ENCODE measurements at regions not wholly inside any gene's neighbourhood (a gene's known extent, or its start where the extent isn't known, plus 50 kb on each side); places are given as distances from the start of the nearest gene placed in this dataset.
"Not testable (repeated sequence)": the region's sequence is repeated elsewhere in the genome, so short reads cannot be mapped to it uniquely, and the experiment has no call there.

DNA sequence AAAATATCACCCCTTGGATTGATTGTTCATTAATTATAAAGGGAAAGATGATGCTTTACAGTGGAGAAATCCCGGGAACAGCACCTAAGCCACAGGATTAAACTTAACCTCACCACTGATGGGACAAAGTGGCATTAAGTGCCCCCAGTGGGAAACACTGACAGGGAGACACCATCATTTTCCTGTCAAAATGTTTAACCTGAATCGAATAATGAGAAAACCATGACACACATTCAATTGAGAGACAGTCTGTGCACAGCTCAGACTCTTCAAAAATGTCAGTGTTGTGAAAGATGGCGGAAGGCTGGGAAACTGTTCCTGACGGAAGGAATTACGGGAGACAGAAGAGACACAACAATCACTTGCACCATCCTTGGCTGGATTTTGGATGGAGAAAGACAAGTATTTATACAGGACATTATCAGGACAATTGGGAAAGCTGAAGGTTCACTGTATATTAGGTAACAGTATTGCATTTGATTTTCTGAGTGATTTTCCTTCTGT, 111.8 kb upstream of the ASB18 start:
- DNase-seq (ENCODE audit: low spot score) = no peak

DNA sequence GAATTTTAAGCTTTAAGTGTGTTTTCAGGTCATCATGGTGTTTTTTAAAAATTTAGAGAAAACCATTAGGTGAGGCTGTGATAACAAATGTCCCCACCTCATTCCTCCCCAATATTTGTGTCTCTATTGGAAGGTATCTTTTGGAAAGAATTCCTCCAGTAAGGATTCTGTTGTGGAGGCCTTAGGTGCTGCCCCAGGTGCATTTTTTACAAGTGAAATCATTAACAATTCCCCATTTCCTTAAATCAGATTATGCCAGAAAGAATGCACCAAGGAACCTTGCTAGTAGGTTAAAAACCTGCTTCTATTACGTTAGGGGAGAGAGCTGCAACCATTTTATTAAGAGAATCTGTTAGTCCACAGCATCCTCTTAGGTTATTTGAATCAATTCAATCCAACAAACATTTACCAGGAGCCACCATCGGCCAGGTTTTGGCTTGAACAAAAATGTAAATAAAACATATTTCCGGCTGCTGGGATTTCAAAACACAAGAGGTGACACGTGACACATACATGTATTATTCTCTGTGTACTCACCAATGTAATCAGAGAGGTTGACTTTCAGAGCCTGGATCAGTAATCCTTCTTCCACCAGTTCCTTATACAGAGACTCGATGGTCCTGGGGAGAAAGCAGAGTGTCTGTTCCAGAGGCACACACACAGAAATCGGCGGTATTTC, 112.5 kb upstream of the ASB18 start:
- DNase-seq (ENCODE audit: low spot score) = no peak

DNA sequence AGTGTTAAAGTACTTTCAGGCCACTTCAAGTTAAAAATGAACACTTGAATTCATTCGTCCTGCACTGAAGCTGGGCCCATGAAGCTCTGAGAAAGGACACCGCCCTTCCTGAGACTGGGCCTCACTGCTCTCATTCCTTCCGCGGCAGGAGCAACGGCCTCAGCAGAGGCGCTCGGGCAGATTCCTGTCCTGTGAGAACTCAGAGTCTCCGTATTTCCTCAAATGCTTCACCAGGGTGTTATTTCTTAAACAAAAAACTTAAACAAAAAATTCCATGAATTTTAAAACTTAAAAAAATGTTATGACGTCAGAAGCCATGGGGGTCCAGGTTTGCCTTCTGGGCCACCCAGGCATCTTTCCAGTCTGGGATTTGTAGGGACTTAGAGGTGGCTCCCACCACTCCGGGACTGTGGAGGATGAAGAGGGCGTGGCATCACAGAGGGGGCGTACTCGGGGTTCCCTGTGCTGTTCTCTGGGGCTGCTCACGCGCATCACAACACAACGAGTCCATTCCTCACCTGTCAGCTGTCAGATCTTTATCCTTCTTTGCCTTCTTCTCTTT, 115.9 kb upstream of the ASB18 start:
- no peak for DNase-seq (ENCODE audit: low spot score)

DNA sequence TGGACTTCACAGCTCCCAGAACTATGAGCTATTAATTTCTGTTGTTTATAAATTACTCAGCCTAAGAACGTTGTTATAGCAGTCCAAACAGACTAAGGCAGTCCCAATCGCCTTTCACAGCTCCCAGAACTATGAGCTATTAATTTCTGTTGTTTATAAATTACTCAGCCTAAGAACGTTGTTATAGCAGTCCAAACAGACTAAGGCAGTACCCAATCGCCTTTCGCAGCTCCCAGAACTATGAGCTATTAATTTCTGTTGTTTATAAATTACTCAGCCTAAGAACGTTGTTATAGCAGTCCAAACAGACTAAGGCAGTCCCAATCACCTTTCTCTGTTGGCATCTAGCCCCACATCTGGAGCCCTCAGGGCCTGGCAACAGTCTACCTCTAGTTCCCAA, 117.0 kb upstream of the ASB18 start:
- DNase-seq (ENCODE audit: low spot score) = not testable (repeated sequence)

DNA sequence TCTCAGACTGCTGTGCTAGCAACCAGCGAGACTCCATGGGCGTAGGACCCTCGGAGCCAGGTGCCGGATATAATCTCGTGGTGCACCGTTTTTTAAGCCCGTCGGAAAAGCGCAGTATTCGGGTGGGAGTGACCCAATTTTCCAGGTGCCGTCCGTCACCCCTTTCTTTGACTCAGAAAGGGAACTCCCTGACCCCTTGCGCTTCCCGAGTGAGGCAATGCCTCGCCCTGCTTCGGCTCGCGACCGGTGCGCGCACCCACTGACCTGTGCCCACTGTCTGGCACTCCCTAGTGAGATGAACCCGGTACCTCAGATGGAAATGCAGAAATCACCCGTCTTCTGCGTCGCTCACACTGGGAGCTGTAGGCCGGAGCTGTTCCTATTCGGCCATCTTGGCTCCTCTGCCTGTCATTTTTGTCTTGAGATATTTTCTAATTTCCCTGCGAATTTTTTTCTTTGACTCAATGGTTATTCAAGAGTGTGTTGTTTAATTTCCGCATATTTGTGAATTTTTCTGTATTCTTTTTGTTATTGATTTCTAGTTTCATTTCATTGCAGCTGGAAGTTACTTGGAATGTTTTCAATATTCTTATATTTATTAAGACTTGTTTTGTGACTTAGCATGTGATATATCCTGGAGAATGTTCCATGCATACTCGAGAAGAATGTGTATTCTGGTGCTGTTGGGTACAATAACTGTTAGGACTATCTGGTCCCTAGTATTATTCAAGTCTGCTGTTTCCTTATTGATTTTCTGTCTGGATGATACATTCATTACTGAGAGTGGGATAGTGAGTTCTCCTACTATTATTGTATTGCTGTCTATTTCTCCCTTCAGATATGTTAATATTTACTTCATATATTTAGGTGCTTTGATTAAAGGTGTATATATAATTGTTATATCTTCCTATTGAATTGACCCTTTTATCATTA, 125.3 kb upstream of the ASB18 start:
- DNase-seq (ENCODE audit: low spot score) = not testable (repeated sequence)

DNA sequence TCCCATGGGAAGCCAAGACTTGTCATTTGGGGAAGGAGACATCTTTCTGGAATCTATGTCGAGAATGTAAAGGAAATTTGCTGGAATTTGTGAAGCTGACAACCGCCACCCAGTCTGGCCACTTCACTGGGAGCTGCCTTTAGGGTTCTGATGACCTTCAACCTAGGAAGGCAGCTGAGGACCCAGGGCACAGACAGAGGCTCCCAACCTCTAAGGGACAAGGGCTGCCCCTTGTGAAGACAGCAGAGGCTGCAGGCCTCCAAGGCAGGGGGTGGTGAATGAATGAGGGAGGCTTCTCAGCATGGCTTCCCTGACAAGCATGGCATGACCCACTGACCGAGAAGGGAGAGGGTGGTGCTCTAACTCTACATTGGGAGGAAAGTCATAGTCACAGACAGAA, 128.9 kb upstream of the ASB18 start:
- no peak for DNase-seq (ENCODE audit: low spot score)

DNA sequence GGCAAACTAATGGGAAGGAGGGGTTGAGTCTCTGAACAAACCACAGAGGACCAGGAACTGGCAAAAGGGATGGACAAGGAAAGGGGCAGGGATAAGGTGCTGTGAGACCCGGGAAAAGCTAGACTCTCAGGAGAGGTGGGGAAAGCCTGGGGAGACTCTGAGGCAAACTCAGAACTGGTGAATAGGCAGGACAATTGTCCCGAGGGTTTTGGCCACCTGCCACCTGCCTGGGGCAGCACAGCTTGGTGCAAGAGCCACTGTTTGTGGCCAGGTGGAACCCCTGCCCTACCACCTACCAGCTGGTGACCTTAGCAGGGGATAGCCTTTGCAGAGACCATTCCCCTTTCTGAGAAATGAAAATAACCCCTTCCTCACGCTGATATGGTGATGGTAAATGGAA, 129.4 kb upstream of the ASB18 start:
- DNase-seq (ENCODE audit: low spot score) = no peak

DNA sequence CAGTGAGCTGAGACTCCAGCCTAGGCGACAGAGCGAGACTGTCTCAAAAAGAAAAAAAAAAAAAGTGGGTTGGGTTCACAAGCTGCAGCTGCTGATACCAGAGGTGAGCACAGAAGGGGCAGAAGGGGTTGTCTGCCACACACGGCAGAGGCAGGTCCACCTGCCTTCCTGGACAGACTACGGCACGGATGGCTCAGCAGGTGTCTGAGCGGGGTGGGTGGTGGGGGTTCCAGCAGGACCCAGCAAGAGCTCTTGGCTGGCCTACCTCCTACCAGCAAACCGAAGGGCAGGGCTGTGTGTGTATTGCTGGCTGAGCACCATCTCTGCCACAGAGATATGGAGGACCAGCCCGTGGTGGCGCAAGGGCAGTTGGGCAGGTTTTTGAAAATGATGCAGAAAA, 130.4 kb upstream of the ASB18 start:
- no peak for DNase-seq (ENCODE audit: low spot score)

DNA sequence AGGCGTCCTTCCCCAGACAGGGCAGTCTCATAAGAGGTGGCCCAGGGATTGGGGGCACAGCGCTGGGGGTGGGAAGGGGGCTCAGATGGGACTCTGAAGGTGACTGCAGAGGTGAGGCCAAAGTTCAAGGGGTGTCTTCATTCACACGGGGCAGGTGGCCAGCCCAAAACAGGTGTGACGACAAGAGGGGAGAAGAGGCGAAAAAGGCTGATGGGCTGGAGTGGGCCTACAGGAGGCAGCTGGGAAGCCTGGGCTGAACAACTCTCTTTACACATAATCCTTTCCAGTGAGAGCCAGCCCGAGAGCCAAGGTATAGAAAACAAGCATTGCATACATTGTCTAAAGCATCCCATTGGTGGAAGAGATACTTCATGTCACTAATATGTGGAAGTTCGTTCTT, 130.9 kb upstream of the ASB18 start:
- no peak for DNase-seq (ENCODE audit: low spot score)

DNA sequence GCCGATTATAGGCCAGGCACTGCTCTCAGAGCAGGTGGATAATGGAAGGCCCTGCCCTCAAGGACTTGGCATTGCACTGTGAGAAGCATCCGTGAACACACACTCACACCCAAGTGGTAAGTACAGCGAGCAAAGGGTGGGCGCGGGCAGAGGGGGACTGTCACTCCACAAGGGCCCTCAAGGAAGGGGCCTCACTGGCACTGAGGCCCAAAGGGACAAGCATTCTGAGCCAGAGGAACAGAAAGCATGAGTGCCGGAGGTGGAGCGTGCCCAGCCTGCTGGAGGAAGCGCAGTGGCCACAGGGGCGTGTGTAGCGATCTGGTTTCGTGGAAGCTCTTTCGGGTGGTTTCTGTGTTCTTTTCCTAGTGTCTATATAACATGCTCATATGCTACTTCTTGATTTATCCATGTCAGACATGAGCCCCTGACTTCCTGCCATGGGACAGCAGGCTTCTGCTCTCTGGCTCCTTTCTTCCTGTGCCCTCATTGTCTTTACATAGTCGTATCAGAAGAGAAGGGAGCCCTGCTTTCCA, 132.7 kb upstream of the ASB18 start:
- DNase-seq (ENCODE audit: low spot score) = no peak

DNA sequence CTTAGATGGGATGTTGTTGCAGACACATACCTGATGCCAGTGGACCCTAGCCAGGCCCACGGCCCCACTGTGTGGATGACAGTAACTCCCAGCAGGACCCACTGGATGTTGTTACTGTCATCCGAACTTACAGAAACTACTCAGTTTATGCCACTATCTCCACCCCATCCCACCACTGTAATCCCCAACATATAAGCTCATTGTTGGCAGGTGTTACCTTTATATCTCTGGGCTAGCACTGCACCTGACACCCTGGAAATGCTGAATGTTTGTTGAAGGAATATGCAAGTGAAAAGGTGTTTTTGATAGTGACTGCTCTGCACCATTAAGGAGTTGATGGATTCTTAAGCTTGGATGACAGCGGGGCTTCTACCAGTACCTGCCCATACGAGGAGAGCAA, 133.5 kb upstream of the ASB18 start:
- DNase-seq (ENCODE audit: low spot score) = no peak

DNA sequence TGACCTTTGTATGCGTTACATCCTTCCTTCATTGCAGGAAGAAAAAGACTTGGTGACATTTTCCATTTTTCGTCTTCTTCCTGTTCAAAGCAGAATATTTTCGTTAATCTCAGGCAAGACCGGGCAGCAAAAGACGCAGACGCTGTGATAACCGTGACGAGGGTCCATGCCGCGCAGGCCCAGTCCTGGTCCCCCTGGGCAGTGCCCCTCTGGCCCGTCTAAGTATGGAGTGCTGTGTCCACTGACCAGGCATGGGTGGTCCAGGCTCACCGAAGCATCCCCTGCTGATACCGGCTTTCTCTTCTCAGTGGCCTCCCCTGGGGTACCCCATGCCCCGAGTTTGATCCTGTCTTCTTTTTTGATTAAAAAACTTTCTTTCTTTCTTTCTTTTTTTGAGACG, 135.2 kb upstream of the ASB18 start:
- no peak for DNase-seq (ENCODE audit: low spot score)

DNA sequence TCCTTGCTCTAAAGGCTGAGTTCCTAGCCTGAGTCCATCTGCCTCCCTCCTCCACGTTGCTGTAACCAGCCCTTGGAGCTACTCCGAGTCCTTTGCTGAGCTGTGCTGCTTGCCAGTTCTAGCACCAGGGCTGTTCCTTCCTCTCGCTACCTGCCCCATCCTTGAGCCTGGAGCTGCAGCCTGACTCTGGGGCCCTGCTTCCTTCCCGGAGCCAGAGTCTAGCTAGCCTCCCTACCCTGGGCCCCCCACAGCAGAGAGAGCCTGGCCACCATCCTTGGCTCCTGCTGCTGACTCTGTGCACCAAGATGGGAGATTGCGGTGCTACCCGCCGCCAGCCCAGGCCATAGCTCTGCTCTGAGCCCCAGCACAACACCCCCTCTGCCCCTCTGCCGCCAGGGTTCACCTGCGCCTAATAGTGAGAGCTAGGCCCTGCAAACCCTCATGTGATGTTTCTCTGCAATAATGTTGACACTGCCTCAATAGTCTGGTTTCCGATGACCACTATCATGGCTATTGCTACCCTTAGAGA, 135.9 kb upstream of the ASB18 start:
- DNase-seq (ENCODE audit: low spot score) = no peak

DNA sequence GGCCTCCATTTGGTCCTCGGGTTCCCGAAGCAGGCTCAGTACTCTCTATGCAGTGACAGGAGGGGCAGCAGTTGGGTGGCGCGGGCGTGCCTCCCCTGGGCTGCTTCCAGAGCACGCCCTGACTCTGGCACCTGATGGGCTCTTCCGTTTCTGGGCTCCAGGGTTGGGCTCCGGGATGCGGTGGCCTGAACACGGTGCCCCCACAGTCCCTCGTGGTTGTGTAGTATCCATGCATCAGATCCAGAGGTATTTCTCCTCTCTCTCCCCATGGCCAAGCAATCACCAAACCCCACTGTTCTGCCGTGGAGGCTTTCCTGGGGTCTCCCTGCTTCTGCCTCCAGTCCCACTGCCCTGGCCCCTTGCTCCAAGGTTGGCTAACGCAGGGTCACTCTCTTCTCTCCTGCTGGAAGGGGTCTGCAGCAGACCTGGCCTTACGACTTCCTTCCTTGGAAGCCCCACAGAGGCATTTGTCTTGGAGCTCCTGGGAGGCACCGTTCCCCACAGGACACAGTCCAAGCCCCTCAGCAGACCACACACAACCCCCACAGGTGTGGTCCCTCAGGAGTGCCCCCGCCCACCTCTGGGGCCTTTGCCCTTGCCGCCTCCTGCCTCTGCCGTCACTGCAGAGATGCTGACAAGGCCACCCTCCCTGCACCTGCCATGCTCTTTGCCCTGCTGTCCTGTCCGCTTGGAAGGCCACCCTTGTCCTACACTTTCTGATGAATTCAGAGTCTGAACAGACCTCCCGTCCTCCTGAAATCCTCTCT, 136.6 kb upstream of the ASB18 start:
- no peak for DNase-seq (ENCODE audit: low spot score)

DNA sequence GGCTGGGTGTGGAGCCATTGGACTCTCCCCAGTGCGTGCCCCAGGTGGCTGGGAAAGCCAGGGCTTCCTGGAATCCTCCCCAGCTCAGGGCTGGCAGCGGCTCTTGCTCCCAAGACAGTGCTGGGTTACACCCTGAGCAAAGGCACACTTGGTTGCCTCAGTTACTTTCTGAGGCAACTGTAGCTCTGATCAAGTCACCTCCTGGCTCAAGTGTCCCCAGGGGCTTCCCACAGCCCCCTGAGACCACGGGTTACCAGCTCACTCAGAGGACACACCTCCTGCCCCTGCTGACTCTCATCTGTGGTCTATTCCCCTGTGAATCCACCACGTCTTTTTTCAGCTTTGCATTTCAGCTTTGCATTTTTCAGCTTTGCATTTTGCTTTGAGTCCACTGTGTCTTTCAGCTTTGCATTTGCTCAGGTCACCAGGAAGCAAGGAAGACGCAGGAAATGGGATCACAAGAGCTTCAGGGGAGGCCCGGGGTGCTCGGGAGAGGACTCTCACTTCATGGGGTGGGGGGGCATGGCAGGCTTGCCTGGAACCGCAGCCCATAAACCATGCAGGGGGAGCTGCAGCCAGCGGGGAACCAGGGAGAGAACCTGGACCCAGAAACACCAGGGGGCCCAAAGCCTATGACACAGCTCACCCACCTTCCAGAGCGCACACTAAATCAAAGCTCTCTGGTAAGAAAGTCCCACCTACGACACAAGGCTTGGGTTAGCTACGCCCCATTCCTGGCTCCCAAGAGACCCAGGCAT, 138.0 kb upstream of the ASB18 start:
- DNase-seq (ENCODE audit: low spot score) = no peak

DNA sequence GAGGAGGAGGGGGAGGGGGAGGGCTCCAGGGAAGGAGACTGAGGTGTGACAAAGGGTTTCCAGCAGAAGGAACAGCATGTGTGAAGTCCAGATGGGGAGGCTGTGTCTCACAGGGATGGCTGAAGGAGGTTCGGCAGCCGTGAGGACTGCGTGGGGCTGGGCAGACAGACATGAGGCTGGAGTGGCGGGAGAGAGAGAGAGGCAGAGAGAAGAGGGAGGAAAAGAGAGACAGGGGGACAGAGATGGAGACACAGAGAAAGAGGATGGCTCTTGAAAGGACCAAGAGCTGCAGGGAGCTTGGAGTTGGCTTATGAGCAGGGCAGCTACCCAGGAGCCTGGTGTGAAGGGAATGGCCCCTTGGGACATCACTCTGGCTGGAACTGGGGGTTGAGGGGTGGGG, 138.9 kb upstream of the ASB18 start:
- no peak for DNase-seq (ENCODE audit: low spot score)

DNA sequence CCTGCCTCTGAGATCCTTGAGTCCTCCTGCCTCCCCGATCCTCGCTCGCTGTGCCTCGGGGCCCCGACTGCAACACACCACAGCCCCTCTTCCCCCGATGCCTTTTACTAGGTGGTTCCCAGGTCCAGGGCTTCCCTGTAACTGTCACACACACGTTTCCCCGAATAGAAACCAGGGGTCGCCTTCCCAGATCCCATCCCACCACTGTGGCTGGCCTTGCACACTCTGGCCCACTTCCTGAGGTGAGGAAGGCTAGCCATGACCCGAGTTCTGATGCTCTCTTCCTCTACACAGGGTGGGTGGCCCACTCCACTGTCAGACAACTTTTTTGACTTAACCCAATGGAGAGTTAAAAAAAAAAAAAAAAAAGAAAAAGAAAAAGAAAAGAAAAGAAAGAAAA, 139.6 kb upstream of the ASB18 start:
- no peak for DNase-seq (ENCODE audit: low spot score)

DNA sequence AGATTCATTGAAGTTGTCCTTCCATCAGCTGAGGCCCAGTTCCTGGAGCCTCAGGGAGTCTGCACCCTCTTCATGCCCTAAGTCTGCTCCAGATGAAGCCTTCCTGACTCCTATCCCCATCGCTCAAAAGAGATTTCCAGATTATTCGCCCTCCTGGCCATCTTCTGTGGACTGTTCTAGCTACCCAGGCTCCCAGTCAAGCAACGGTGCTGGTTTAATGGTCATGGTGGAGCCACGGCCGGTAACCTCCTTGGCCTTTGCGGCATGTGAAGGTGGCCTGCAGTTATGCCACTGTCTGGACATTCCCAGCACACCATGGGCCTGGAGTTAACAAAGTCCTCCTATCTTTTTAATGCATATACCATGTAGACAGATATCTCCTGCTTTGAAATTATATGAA, 140.1 kb upstream of the ASB18 start:
- no peak for DNase-seq (ENCODE audit: low spot score)

DNA sequence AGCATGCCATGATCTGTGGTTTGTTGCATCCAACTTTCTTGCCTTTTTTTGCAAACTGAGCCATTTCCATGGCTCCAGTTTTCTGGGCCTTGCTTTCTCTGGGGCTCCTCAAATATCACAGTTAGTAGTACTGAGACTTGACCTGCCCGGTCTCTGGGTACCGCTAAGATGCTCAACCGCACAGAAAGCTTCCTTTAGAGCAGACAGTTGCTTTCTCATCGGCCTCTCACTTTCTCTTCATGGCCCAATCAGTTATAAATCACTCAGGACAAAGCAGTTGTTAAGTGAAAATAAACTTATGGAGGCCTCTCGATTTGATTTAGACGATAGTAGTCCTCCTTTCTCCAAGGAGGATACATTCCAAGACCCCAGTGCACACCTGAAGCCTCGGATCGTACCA, 141.2 kb upstream of the ASB18 start:
- DNase-seq (ENCODE audit: low spot score) = no peak

DNA sequence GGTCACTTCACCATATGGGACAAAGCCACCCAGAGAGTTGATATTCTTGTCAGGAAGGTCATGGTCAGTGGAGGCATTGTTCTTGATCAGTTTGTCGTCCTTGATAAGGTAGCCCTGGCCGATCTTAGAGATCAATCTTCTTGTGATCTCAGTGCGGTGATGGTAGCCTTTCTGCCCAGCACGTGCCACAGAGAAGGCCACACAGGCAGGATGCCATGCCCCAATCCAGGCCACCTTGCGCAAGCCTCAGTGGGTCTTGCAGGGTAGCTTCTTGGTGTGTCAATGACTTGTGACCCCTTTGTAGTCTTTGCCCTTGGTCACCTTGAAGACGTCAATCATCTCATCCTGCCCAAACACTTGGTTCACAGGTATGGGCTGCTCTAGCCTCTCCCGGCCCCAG, 143.9 kb upstream of the ASB18 start:
- no peak for DNase-seq (ENCODE audit: low spot score)

DNA sequence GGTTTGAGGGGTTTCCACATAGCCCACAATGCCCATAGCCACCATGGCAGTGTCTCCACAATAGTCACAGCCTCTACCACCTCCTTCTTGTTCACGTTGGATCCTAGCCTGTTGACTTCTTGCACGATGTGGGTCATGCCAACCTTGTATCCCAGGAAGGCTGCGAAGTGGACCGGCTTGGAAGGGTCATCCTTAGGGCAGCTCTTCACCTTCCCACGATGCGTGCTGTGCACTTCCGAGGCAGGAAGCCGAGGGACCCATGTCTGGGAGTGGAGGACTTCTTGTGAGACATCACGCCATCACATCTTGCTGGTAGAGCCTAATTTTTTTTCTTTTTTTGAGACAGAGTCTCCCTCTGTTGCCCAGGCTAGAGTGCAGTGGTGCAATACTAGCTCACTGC, 144.6 kb upstream of the ASB18 start:
- no peak for DNase-seq (ENCODE audit: low spot score)

Data from AG20443 (cell line).